Bronchial epithelial cell (primary cell): ENCODE measurements at regions not wholly inside any gene's neighbourhood (a gene's known extent, or its start where the extent isn't known, plus 50 kb on each side); places are given as distances from the start of the nearest gene placed in this dataset.

Experiments
- DNase-seq: peaks from one replicate; pipeline ENCODE4 v3.0.0-alpha.2; 2010; ENCODE audit warnings: low read depth
- FAIRE-seq: peaks from 2 replicates; lab custom pipeline; 2011; peaks lifted over from hg19 to GRCh38; lab: Jason Lieb, UNC
- H3K27me3 ChIP-seq: 2 replicates; pipeline ENCODE4 v1.5.1; 2011; ENCODE audit warnings: low read length; ENCODE audit not compliant: control insufficient read depth, insufficient read depth
- H3K36me3 ChIP-seq: 2 replicates; pipeline ENCODE4 v1.5.1; 2011; ENCODE audit warnings: low read length; ENCODE audit not compliant: control insufficient read depth, insufficient read depth
- H3K4me3 ChIP-seq: 2 replicates; pipeline ENCODE4 v1.5.1; 2011; ENCODE audit warnings: mild to moderate bottlenecking, low read depth, low read length, control low read depth
- TF ChIP-seq, protein P1 (sequence below): IDR thresholded peaks from 2 replicates; pipeline ENCODE4 v1.5.1; 2011; ENCODE audit warnings: mild to moderate bottlenecking, moderate library complexity, low read length, control low read depth, inconsistent platforms; ENCODE audit not compliant: insufficient read depth, severe bottlenecking

- Histone ChIP-seq H3K4me3 (no peak overlapping the region), H3K27me3 (no peaks in the 10 kb centered on the region), H3K36me3 (no peaks in the 10 kb centered on the region)
- no peak for DNase-seq
- TF ChIP-seq, protein P1, sequence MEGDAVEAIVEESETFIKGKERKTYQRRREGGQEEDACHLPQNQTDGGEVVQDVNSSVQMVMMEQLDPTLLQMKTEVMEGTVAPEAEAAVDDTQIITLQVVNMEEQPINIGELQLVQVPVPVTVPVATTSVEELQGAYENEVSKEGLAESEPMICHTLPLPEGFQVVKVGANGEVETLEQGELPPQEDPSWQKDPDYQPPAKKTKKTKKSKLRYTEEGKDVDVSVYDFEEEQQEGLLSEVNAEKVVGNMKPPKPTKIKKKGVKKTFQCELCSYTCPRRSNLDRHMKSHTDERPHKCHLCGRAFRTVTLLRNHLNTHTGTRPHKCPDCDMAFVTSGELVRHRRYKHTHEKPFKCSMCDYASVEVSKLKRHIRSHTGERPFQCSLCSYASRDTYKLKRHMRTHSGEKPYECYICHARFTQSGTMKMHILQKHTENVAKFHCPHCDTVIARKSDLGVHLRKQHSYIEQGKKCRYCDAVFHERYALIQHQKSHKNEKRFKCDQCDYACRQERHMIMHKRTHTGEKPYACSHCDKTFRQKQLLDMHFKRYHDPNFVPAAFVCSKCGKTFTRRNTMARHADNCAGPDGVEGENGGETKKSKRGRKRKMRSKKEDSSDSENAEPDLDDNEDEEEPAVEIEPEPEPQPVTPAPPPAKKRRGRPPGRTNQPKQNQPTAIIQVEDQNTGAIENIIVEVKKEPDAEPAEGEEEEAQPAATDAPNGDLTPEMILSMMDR = no peak
- FAIRE-seq = no peak
Measured at GRCh38 chr5:161169776-161170175, 317.8 kb upstream of the ATP10B start.

DNA sequence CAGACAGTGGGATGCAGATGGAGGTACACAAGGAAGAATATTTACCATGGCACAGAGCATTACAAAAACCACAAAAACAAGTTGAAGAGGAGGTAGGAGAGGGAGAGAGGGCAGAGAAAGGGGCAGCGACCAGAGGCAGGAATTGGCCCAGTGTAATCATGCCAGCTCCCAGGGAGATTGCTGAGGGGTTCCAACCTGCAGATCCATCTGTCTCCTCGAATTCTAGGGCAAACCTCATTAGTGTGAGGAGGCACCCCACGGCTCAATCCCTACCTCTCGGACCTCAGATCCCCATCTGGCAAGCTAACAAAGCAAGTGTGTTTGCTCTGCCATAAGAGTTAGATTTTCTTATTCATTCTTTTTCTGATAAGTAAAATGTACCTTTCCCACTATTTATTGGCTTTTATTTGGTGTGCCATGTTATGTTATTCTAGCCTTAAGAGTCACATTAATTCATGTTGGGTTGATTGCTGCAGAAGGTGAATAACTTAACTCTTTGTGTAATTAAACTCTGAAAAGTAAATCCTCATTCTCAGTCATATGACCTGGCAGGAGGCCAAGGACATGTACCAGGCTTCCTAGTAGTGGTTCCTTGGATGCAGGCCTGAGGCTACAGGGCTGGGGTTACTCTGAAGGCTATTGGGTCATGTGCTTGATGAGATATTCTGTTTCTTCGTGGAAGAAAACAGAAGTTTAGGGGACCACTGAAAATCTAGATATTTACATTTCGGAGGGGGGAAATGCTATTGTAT, 315.2 kb upstream of the ATP10B start:
- DNase-seq (no peak), FAIRE-seq (no peak)
- Histone ChIP-seq H3K36me3 (no peaks in the 10 kb centered on the region), H3K27me3 (no peaks in the 10 kb centered on the region), H3K4me3 (no peak overlapping the region)
- TF ChIP-seq, protein P1 = no peak

GRCh38 chr5:161165998-161166660, 314.1 kb upstream of the ATP10B start:
- DNase-seq = no peak

GRCh38 chr5:161157925-161158324, 305.9 kb upstream of the ATP10B start:
- H3K4me3 ChIP-seq = no peak overlapping the region
- no peak for FAIRE-seq
- H3K36me3 ChIP-seq = no peaks in the 10 kb centered on the region
- no peaks in the 10 kb centered on the region for H3K27me3 ChIP-seq
- no peak for DNase-seq
- TF ChIP-seq, protein P1 = no peak

More at GRCh38 chr5:161165998-161166660, 314.1 kb upstream of the ATP10B start:
- Histone ChIP-seq H3K4me3 (no peak overlapping the region), H3K27me3 (no peaks in the 10 kb centered on the region), H3K36me3 (no peaks in the 10 kb centered on the region)
- TF ChIP-seq, protein P1 = no peak
- no peak for FAIRE-seq

DNA sequence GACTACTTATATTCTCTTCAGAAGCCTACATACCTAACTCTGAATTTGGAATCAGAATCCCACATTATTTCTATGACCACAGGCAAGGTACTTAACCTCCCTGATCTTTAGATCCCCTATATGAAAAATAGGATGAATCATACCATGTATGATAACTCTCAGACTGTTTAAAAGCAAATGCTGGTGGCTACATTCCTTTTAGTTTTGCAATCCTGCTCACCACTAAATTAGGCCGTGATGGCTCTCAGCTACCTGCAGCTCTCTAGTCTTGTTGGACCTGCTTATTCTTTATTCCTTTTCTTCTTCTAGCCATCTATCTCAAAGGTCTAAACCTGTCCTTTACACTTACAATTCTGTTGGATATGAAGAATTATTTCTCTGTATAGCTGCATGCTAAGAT, 303.4 kb upstream of the ATP10B start:
- Histone ChIP-seq H3K36me3 (no peaks in the 10 kb centered on the region), H3K27me3 (no peaks in the 10 kb centered on the region), H3K4me3 (no peak overlapping the region)
- TF ChIP-seq, protein P1 = no peak
- FAIRE-seq = no peak
- DNase-seq = peak; percentile 21
